ENCODE measurements at regions not wholly inside any gene's neighbourhood (a gene's known extent, or its start where the extent isn't known, plus 50 kb on each side); places are given as distances from the start of the nearest gene placed in this dataset.

GRCh38 chr2:147679191-147679954, 165.5 kb upstream of the ACVR2A start:
- H3K9me3 ChIP-seq: no peaks in the 10 kb centered on the region
- no peaks in the 10 kb centered on the region for H3K27me3 ChIP-seq
- TF ChIP-seq EP300 (IDR thresholded peaks at IDR 0.05): no peak
- no peak for TF ChIP-seq POLR2AphosphoS5 (IDR thresholded peaks at IDR 0.05)
- 67% methylated on average over 3 of the region's 3 CpGs for WGBS
- no peak for DNase-seq (ENCODE audit: low spot score in 2 of 2)
- H3K4me1 ChIP-seq: no peaks in the 10 kb centered on the region
- no peak overlapping the region for H3K27ac ChIP-seq
- H3K4me3 ChIP-seq: no peak overlapping the region
- H3K36me3 ChIP-seq: no peaks in the 10 kb centered on the region

- no peak for DNase-seq (ENCODE audit: low spot score in 2 of 2)
- WGBS: 52% methylated on average over 2 of the region's 2 CpGs
- Histone ChIP-seq H3K4me3 (no peak overlapping the region), H3K27me3 (no peaks in the 10 kb centered on the region), H3K36me3 (no peaks in the 10 kb centered on the region), H3K9me3 (no peaks in the 10 kb centered on the region), H3K4me1 (no peaks in the 10 kb centered on the region), H3K27ac (no peak overlapping the region)
- no peak for TF ChIP-seq POLR2A (IDR thresholded peaks at IDR 0.05)
Observed at GRCh38 chr2:147665105-147665504, 179.7 kb upstream of the ACVR2A start.

GRCh38 chr2:147663962-147664361, 180.9 kb upstream of the ACVR2A start:
- Histone ChIP-seq H3K27me3 (no peaks in the 10 kb centered on the region), H3K4me1 (no peaks in the 10 kb centered on the region), H3K4me3 (no peak overlapping the region), H3K27ac (no peak overlapping the region), H3K9me3 (no peaks in the 10 kb centered on the region), H3K36me3 (no peaks in the 10 kb centered on the region)
- no peak for DNase-seq (ENCODE audit: low spot score in 2 of 2)
- WGBS: 64% methylated on average over 2 of the region's 2 CpGs
- TF ChIP-seq POLR2AphosphoS5 (IDR thresholded peaks at IDR 0.05): no peak
- TF ChIP-seq CTCF (IDR thresholded peaks at IDR 0.05): no peak
- TF ChIP-seq EP300 (IDR thresholded peaks at IDR 0.05): no peak
- TF ChIP-seq POLR2A (IDR thresholded peaks at IDR 0.05): no peak

- Histone ChIP-seq H3K36me3 (no peaks in the 10 kb centered on the region), H3K27me3 (no peaks in the 10 kb centered on the region), H3K4me3 (no peak overlapping the region), H3K9me3 (no peaks in the 10 kb centered on the region), H3K4me1 (no peaks in the 10 kb centered on the region), H3K27ac (no peak overlapping the region)
- TF ChIP-seq CTCF (IDR thresholded peaks at IDR 0.05) (no peak), POLR2AphosphoS5 (IDR thresholded peaks at IDR 0.05) (no peak), POLR2A (IDR thresholded peaks at IDR 0.05) (no peak), EP300 (IDR thresholded peaks at IDR 0.05) (no peak)
- WGBS: 73% methylated on average over 5 of the region's 5 CpGs
- no peak for DNase-seq (ENCODE audit: low spot score in 2 of 2)
Observed at GRCh38 chr2:147663153-147663961, 181.5 kb upstream of the ACVR2A start.

- Histone ChIP-seq H3K36me3 (no peaks in the 10 kb centered on the region), H3K27ac (no peak overlapping the region), H3K27me3 (no peaks in the 10 kb centered on the region), H3K9me3 (no peaks in the 10 kb centered on the region), H3K4me3 (no peak overlapping the region), H3K4me1 (no peaks in the 10 kb centered on the region)
- 95% methylated on average over 4 of the region's 4 CpGs for WGBS
- no peak for DNase-seq (ENCODE audit: low spot score in 2 of 2)
- no peak for TF ChIP-seq POLR2A (IDR thresholded peaks at IDR 0.05)
- no peak for TF ChIP-seq EP300 (IDR thresholded peaks at IDR 0.05)
- no peak for TF ChIP-seq CTCF (IDR thresholded peaks at IDR 0.05)
Observed at GRCh38 chr2:147662221-147662620, 182.6 kb upstream of the ACVR2A start.

- no peak for DNase-seq (ENCODE audit: low spot score in 2 of 2)
- Histone ChIP-seq H3K9me3 (no peaks in the 10 kb centered on the region), H3K27ac (no peak overlapping the region), H3K4me3 (no peak overlapping the region), H3K4me1 (no peaks in the 10 kb centered on the region), H3K27me3 (no peaks in the 10 kb centered on the region), H3K36me3 (no peaks in the 10 kb centered on the region)
- TF ChIP-seq POLR2AphosphoS5 (IDR thresholded peaks at IDR 0.05) (no peak), POLR2A (IDR thresholded peaks at IDR 0.05) (no peak), CTCF (IDR thresholded peaks at IDR 0.05) (no peak)
- 92% methylated on average over 2 of the region's 2 CpGs for WGBS
Observed at GRCh38 chr2:147660680-147661079, 184.1 kb upstream of the ACVR2A start.

Data from suprapubic skin (tissue), 4 donors.